ENCODE measurements at regions not wholly inside any gene's neighbourhood (a gene's known extent, or its start where the extent isn't known, plus 50 kb on each side); places are given as distances from the start of the nearest gene placed in this dataset.

GRCh38 chr13:74052402-74052928, 81.7 kb downstream of the KLF12 start:
- DNase-seq (ENCODE audit: low read depth, low spot score): no peak
- Histone ChIP-seq H3K36me3 (ENCODE audit: insufficient read depth, low read length) (no peaks in the 10 kb centered on the region), H3K9me3 (ENCODE audit: low read depth, low read length) (no peaks in the 10 kb centered on the region), H3K27ac (no peak overlapping the region), H3K4me3 (no peak overlapping the region), H3K9ac (ENCODE audit: insufficient read length) (no peak overlapping the region)
- TF ChIP-seq FOXP2 (optimal IDR thresholded peaks at IDR 0.05; ENCODE audit: control extremely low read depth, extremely low read length, insufficient read depth): no peak
- TF ChIP-seq POLR2AphosphoS5 (IDR thresholded peaks at IDR 0.05; ENCODE audit: borderline replicate concordance, low read depth, low read length): no peak
- no peak for TF ChIP-seq EZH2 (IDR thresholded peaks at IDR 0.05)

- Histone ChIP-seq H3K27ac (no peak overlapping the region), H3K9ac (ENCODE audit: insufficient read length) (no peak overlapping the region), H3K4me3 (no peak overlapping the region), H3K36me3 (ENCODE audit: insufficient read depth, low read length) (no peaks in the 10 kb centered on the region), H3K9me3 (ENCODE audit: low read depth, low read length) (no peaks in the 10 kb centered on the region)
- no peak for DNase-seq (ENCODE audit: low read depth, low spot score)
- TF ChIP-seq POLR2AphosphoS5 (IDR thresholded peaks at IDR 0.05; ENCODE audit: borderline replicate concordance, low read depth, low read length): no peak
- no peak for TF ChIP-seq FOXP2 (optimal IDR thresholded peaks at IDR 0.05; ENCODE audit: control extremely low read depth, extremely low read length, insufficient read depth)
- TF ChIP-seq EZH2 (IDR thresholded peaks at IDR 0.05): no peak
Observed at GRCh38 chr13:74048756-74049155, 85.4 kb downstream of the KLF12 start.

DNA sequence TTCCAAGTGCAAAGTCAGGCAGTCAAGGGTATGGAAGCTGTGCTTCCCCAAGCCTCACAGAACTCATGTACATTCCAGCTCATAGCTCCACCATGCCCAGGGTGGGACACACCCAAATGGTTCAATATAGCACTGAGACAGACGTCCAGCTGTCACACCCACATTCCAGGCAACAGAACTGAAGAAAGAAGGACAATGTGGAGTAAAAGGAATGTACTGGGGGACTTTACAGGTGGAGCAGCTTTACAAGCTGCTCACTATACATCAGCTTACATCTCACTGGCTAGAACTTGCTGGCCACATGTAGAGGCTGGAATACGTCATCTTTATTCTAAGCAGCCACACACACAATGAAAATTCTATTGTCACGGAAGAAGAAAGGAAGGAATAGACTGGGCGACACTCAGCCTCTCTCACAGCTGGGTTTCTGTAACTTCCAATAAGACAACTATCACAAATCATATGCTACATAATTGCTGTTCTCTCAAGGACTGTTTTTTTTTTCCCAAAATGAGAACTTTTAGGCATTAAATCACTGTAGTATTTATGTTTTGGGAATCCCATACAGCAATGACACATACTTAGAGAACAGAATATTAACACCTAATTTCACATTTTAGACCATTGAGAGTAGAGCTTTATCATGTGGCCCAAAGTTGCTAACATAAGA, 86.1 kb downstream of the KLF12 start:
- Histone ChIP-seq H3K36me3 (ENCODE audit: insufficient read depth, low read length) (no peaks in the 10 kb centered on the region), H3K4me3 (no peak overlapping the region), H3K27ac (no peak overlapping the region), H3K9me3 (ENCODE audit: low read depth, low read length) (no peaks in the 10 kb centered on the region), H3K9ac (ENCODE audit: insufficient read length) (no peak overlapping the region)
- no peak for DNase-seq (ENCODE audit: low read depth, low spot score)
- no peak for TF ChIP-seq POLR2AphosphoS5 (IDR thresholded peaks at IDR 0.05; ENCODE audit: borderline replicate concordance, low read depth, low read length)
- TF ChIP-seq FOXP2 (optimal IDR thresholded peaks at IDR 0.05; ENCODE audit: control extremely low read depth, extremely low read length, insufficient read depth): no peak
- no peak for TF ChIP-seq EZH2 (IDR thresholded peaks at IDR 0.05)

DNA sequence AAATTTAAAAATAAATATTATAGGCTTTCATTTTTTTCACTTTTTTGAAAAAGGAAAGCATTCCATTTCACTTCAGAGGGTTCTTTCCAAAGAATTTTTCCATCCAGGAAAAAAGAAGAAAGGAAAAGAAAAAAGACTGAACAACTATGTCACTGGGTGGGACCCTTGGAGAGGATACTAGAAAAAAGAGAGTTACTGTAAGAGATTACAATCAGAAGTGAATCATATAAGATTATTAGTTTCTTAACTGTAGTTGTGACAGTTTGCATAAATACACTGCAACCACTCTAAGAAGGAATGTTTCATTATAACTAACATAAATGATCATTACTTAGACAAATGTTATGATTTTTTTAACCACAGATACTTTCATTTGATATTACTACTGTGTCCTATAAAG, 87.8 kb downstream of the KLF12 start:
- no peaks in the 10 kb centered on the region for H3K36me3 ChIP-seq (ENCODE audit: insufficient read depth, low read length)
- TF ChIP-seq POLR2AphosphoS5 (IDR thresholded peaks at IDR 0.05; ENCODE audit: borderline replicate concordance, low read depth, low read length) (no peak), EZH2 (IDR thresholded peaks at IDR 0.05) (no peak), FOXP2 (optimal IDR thresholded peaks at IDR 0.05; ENCODE audit: control extremely low read depth, extremely low read length, insufficient read depth) (no peak)
- no peak for DNase-seq (ENCODE audit: low read depth, low spot score)
- H3K27ac ChIP-seq: no peak overlapping the region
- H3K9ac ChIP-seq (ENCODE audit: insufficient read length): no peak overlapping the region
- no peaks in the 10 kb centered on the region for H3K9me3 ChIP-seq (ENCODE audit: low read depth, low read length)
- no peak overlapping the region for H3K4me3 ChIP-seq

DNA sequence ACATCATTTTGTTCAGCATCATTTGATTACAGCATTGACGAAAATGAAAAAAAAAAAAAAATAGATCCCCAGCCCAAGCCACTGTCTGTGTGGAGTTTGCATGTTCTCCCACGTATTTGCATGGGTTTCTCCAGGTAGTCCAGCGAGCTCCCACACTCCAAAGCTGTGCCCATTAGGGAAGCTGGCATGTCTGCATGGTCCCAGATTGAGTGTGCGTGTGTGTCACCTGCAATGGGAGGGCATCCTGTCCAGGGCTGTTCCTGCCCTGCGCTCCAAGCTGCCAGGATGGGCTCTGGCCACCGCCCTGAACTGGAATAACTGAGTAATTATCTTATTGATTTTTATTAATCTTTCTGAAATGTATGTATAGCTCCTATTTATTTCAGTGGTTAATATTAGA, 88.6 kb downstream of the KLF12 start:
- Histone ChIP-seq H3K9ac (ENCODE audit: insufficient read length) (no peak overlapping the region), H3K4me3 (no peak overlapping the region), H3K27ac (no peak overlapping the region), H3K36me3 (ENCODE audit: insufficient read depth, low read length) (no peaks in the 10 kb centered on the region), H3K9me3 (ENCODE audit: low read depth, low read length) (no peaks in the 10 kb centered on the region)
- no peak for DNase-seq (ENCODE audit: low read depth, low spot score)
- TF ChIP-seq EZH2 (IDR thresholded peaks at IDR 0.05) (no peak), FOXP2 (optimal IDR thresholded peaks at IDR 0.05; ENCODE audit: control extremely low read depth, extremely low read length, insufficient read depth) (no peak), POLR2AphosphoS5 (IDR thresholded peaks at IDR 0.05; ENCODE audit: borderline replicate concordance, low read depth, low read length) (no peak)

DNA sequence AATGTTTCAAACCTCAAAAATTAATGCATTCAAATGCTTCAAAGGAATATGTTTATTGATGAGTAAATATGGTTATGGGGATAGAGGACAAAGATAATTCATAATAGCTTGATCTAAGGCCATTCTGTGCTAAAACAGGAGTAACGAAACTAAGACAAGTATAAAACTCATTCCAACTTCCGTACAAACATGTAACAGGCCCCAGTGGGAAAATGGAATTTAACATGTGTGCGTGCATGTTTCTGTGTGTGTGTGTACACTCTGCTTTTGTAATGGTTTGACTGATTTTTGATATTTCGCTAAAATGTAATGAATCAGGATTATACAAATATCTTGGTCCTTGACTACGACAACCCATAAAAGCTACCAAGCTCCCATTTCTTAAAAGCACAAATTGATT, 91.0 kb downstream of the KLF12 start:
- no peak overlapping the region for H3K27ac ChIP-seq
- no peaks in the 10 kb centered on the region for H3K36me3 ChIP-seq (ENCODE audit: insufficient read depth, low read length)
- no peaks in the 10 kb centered on the region for H3K9me3 ChIP-seq (ENCODE audit: low read depth, low read length)
- no peak for DNase-seq (ENCODE audit: low read depth, low spot score)
- TF ChIP-seq FOXP2 (optimal IDR thresholded peaks at IDR 0.05; ENCODE audit: control extremely low read depth, extremely low read length, insufficient read depth) (no peak), POLR2AphosphoS5 (IDR thresholded peaks at IDR 0.05; ENCODE audit: borderline replicate concordance, low read depth, low read length) (no peak)
- H3K4me3 ChIP-seq: no peak overlapping the region
- H3K9ac ChIP-seq (ENCODE audit: insufficient read length): no peak overlapping the region

- H3K27ac ChIP-seq: no peak overlapping the region
- H3K9ac ChIP-seq (ENCODE audit: insufficient read length): no peak overlapping the region
- no peaks in the 10 kb centered on the region for H3K36me3 ChIP-seq (ENCODE audit: insufficient read depth, low read length)
- DNase-seq (ENCODE audit: low read depth, low spot score): no peak
- TF ChIP-seq EZH2 (IDR thresholded peaks at IDR 0.05) (no peak), POLR2AphosphoS5 (IDR thresholded peaks at IDR 0.05; ENCODE audit: borderline replicate concordance, low read depth, low read length) (no peak), FOXP2 (optimal IDR thresholded peaks at IDR 0.05; ENCODE audit: control extremely low read depth, extremely low read length, insufficient read depth) (no peak)
- H3K9me3 ChIP-seq (ENCODE audit: low read depth, low read length): no peaks in the 10 kb centered on the region
- H3K4me3 ChIP-seq: no peak overlapping the region
Observed at GRCh38 chr13:74040200-74040599, 94.0 kb downstream of the KLF12 start.

DNA sequence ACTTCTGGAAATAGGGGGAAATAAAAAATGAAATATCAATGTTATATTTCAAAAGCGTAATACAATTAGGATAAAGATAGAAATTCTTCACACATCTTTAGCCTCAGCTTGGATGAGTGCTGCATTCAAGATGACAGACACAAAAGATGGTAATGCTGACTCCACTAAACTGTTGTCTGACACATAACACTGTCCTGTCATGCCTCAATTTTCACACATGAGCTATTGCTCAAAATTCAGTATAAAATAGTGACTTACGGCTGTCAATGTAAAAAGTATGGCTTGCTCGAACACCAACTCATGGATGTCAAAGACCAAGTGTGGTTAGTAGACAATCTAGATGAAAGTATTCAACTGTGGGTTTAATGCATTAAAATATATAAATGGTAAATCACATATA, 94.5 kb downstream of the KLF12 start:
- Histone ChIP-seq H3K4me3 (no peak overlapping the region), H3K9me3 (ENCODE audit: low read depth, low read length) (no peaks in the 10 kb centered on the region), H3K9ac (ENCODE audit: insufficient read length) (no peak overlapping the region), H3K36me3 (ENCODE audit: insufficient read depth, low read length) (no peaks in the 10 kb centered on the region), H3K27ac (no peak overlapping the region)
- DNase-seq (ENCODE audit: low read depth, low spot score): no peak
- no peak for TF ChIP-seq POLR2AphosphoS5 (IDR thresholded peaks at IDR 0.05; ENCODE audit: borderline replicate concordance, low read depth, low read length)
- TF ChIP-seq EZH2 (IDR thresholded peaks at IDR 0.05): no peak
- no peak for TF ChIP-seq FOXP2 (optimal IDR thresholded peaks at IDR 0.05; ENCODE audit: control extremely low read depth, extremely low read length, insufficient read depth)

GRCh38 chr13:74039154-74039553, 95.0 kb downstream of the KLF12 start:
- H3K9me3 ChIP-seq (ENCODE audit: low read depth, low read length): no peaks in the 10 kb centered on the region
- DNase-seq (ENCODE audit: low read depth, low spot score): no peak
- TF ChIP-seq FOXP2 (optimal IDR thresholded peaks at IDR 0.05; ENCODE audit: control extremely low read depth, extremely low read length, insufficient read depth): no peak
- TF ChIP-seq EZH2 (IDR thresholded peaks at IDR 0.05): no peak
- TF ChIP-seq POLR2AphosphoS5 (IDR thresholded peaks at IDR 0.05; ENCODE audit: borderline replicate concordance, low read depth, low read length): no peak
- H3K27ac ChIP-seq: no peak overlapping the region
- H3K9ac ChIP-seq (ENCODE audit: insufficient read length): no peak overlapping the region
- no peaks in the 10 kb centered on the region for H3K36me3 ChIP-seq (ENCODE audit: insufficient read depth, low read length)
- H3K4me3 ChIP-seq: no peak overlapping the region

All from SK-N-MC (cell line).